GM23338 (cell line): ENCODE measurements at regions not wholly inside any gene's neighbourhood (a gene's known extent, or its start where the extent isn't known, plus 50 kb on each side); places are given as distances from the start of the nearest gene placed in this dataset.

Experiments
- CREB1 ChIP-seq: fragments of 250-450 bp; sonication (Bioruptor Pico); IDR thresholded peaks from 2 replicates; pipeline ENCODE4 v1.5.0; 2020; ENCODE audit warnings: low read depth, mild to moderate bottlenecking, moderate library complexity
- EZH2 ChIP-seq: fragments of 200-600 bp; sonication (generic); IDR thresholded peaks from one replicate; pipeline ENCODE4 v1.8.0; 2017; ENCODE audit warnings: antibody characterized with exemption, mild to moderate bottlenecking, low read depth; ENCODE audit not compliant: unreplicated experiment
- EZH2phosphoT487 ChIP-seq: fragments of 200-600 bp; sonication (generic); IDR thresholded peaks from one replicate; pipeline ENCODE4 v1.8.1; 2018; ENCODE audit warnings: antibody characterized with exemption; ENCODE audit not compliant: unreplicated experiment
- JUNB ChIP-seq: IDR thresholded peaks from one replicate; pipeline ENCODE4 v1.6.1; 2016; ENCODE audit warnings: antibody characterized with exemption; ENCODE audit not compliant: unreplicated experiment
- POLR2AphosphoS5 ChIP-seq: IDR thresholded peaks from 2 replicates; pipeline ENCODE4 v1.6.1; 2016; ENCODE audit warnings: antibody characterized with exemption, low read depth
- REST ChIP-seq: IDR thresholded peaks from one replicate; pipeline ENCODE4 v1.6.1; 2018; ENCODE audit warnings: antibody characterized with exemption; ENCODE audit not compliant: unreplicated experiment
- STAT1 ChIP-seq: IDR thresholded peaks from one replicate; pipeline ENCODE4 v1.6.1; 2016; ENCODE audit warnings: antibody characterized with exemption; ENCODE audit not compliant: unreplicated experiment
- ZNF114 ChIP-seq: fragments of 250-450 bp; sonication (Bioruptor Pico); IDR thresholded peaks from 2 replicates; pipeline ENCODE4 v1.5.0; 2020; ENCODE audit warnings: mild to moderate bottlenecking, moderate library complexity
- TF ChIP-seq, protein P1 (sequence below), 2 experiments: fragments of 200-600 bp in 1 of 2; sonication (generic) in 1 of 2; conservative IDR thresholded peaks; 2 replicates each; pipeline versions ENCODE4 v1.5.1 to v1.6.1; 2016 to 2017; ENCODE audit warnings: antibody characterized with exemption in 2 of 2, low read depth in 2 of 2, mild to moderate bottlenecking in 2 of 2, moderate library complexity in 1 of 2

DNA sequence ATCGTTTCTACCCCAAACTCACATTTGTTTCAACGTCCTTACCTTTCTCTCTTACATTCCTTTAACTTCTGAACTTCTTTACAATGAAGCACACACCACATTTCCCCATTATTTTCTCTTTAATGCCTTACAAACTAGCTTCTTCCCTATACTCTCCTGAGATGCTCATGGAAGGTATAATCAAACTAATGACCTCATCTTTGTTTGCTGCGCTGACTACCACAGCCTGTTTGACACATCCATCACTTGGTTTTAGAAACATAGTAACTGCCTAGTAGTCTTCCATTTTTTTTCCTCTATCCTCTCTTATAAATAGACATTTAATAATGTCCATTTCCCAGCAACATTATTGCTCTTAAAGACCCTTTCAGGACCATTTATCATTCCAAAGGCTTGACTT lies 230.5 kb upstream of the LRTM1 start:
- TF ChIP-seq, protein P1, sequence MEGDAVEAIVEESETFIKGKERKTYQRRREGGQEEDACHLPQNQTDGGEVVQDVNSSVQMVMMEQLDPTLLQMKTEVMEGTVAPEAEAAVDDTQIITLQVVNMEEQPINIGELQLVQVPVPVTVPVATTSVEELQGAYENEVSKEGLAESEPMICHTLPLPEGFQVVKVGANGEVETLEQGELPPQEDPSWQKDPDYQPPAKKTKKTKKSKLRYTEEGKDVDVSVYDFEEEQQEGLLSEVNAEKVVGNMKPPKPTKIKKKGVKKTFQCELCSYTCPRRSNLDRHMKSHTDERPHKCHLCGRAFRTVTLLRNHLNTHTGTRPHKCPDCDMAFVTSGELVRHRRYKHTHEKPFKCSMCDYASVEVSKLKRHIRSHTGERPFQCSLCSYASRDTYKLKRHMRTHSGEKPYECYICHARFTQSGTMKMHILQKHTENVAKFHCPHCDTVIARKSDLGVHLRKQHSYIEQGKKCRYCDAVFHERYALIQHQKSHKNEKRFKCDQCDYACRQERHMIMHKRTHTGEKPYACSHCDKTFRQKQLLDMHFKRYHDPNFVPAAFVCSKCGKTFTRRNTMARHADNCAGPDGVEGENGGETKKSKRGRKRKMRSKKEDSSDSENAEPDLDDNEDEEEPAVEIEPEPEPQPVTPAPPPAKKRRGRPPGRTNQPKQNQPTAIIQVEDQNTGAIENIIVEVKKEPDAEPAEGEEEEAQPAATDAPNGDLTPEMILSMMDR (conservative IDR thresholded peaks at IDR 0.05; ENCODE audit: low read depth in 2 of 2) = no peak
- TF ChIP-seq STAT1 (no peak), CREB1 (CRISPR knock-in tag) (no peak), EZH2 (no peak), ZNF114 (CRISPR knock-in tag) (no peak), EZH2phosphoT487 (no peak), POLR2AphosphoS5 (no peak), JUNB (no peak), REST (no peak)
